NB4 (cell line): ENCODE measurements at regions not wholly inside any gene's neighbourhood (a gene's known extent, or its start where the extent isn't known, plus 50 kb on each side); places are given as distances from the start of the nearest gene placed in this dataset.

Experiments
- CTCF ChIP-seq: IDR thresholded peaks from one replicate; pipeline ENCODE4 v1.5.1; 2012; ENCODE audit warnings: low read depth, low read length
- MYC ChIP-seq: IDR thresholded peaks from 2 replicates; pipeline ENCODE4 v1.6.1; 2011; ENCODE audit warnings: low read depth, low read length
- POLR2A ChIP-seq: IDR thresholded peaks from 2 replicates; pipeline ENCODE4 v1.6.1; 2011; ENCODE audit warnings: mild to moderate bottlenecking; ENCODE audit not compliant: insufficient read length; ENCODE audit errors: extremely low read depth

- no peak for TF ChIP-seq CTCF
- no peak for TF ChIP-seq POLR2A
- no peak for TF ChIP-seq MYC
Observed at GRCh38 chr13:78286748-78287147, 316.6 kb downstream of the POU4F1 start.
